Astrocyte of the hippocampus (primary cell): ENCODE measurements at regions not wholly inside any gene's neighbourhood (a gene's known extent, or its start where the extent isn't known, plus 50 kb on each side); places are given as distances from the start of the nearest gene placed in this dataset.
A peak's percentile ranks its signal among the peaks of the same experiment; 100 is the strongest.
"Not testable (repeated sequence)": the region's sequence is repeated elsewhere in the genome, so short reads cannot be mapped to it uniquely, and the experiment has no call there.

ENCODE experiments used
- DNase-seq: peaks from one replicate; pipeline ENCODE4 v3.0.0; 2011; ENCODE audit warnings: low read depth, low spot score

GRCh38 chr5:105274079-105274478 is 1711.5 kb upstream of the NUDT12 start:
- DNase-seq: peak; percentile 1

- DNase-seq: no peak
These were observed 1700.9 kb upstream of the NUDT12 start for GRCh38 chr5:105263515-105263914.

- DNase-seq: no peak
These were observed 1697.1 kb upstream of the NUDT12 start for GRCh38 chr5:105259581-105260217.

- DNase-seq: no peak
These were observed 1676.0 kb upstream of the NUDT12 start for GRCh38 chr5:105238561-105238960.

GRCh38 chr5:105230516-105231157 is 1668.0 kb upstream of the NUDT12 start:
- DNase-seq: no peak

GRCh38 chr5:105218018-105218417 is 1655.4 kb upstream of the NUDT12 start:
- DNase-seq: no peak

- DNase-seq: no peak
These were observed 1650.5 kb upstream of the NUDT12 start for GRCh38 chr5:105213078-105213477.

GRCh38 chr5:105207066-105207465 is 1644.5 kb upstream of the NUDT12 start:
- DNase-seq: peak; percentile 6

- no peak for DNase-seq
These were observed 1634.9 kb upstream of the NUDT12 start for GRCh38 chr5:105197531-105197930.

GRCh38 chr5:105195765-105196164 is 1633.2 kb upstream of the NUDT12 start:
- DNase-seq: no peak

GRCh38 chr5:105172918-105173317 is 1610.3 kb upstream of the NUDT12 start:
- no peak for DNase-seq

GRCh38 chr5:105168806-105169205 is 1606.2 kb upstream of the NUDT12 start:
- no peak for DNase-seq

- DNase-seq: no peak
These were observed 1604.5 kb upstream of the NUDT12 start for GRCh38 chr5:105167092-105167491.

GRCh38 chr5:105163547-105163946 is 1601.0 kb upstream of the NUDT12 start:
- DNase-seq: no peak

- not testable (repeated sequence) for DNase-seq
These were observed 1600.0 kb upstream of the NUDT12 start for GRCh38 chr5:105162557-105162956.

- no peak for DNase-seq
These were observed 1595.9 kb upstream of the NUDT12 start for GRCh38 chr5:105158526-105158925.

- no peak for DNase-seq
These were observed 1587.7 kb upstream of the NUDT12 start for GRCh38 chr5:105150323-105150722.

GRCh38 chr5:105146867-105147266 is 1584.3 kb upstream of the NUDT12 start:
- DNase-seq: peak; percentile 14

- no peak for DNase-seq
These were observed 1582.6 kb upstream of the NUDT12 start for GRCh38 chr5:105145152-105145551.

GRCh38 chr5:105134328-105134727 is 1571.7 kb upstream of the NUDT12 start:
- no peak for DNase-seq

GRCh38 chr5:105133087-105133486 is 1570.5 kb upstream of the NUDT12 start:
- no peak for DNase-seq

GRCh38 chr5:105132581-105132980 is 1570.0 kb upstream of the NUDT12 start:
- no peak for DNase-seq

- no peak for DNase-seq
These were observed 1568.5 kb upstream of the NUDT12 start for GRCh38 chr5:105131045-105131444.

GRCh38 chr5:105101577-105101976 is 1539.0 kb upstream of the NUDT12 start:
- DNase-seq: peak; percentile 55
